HT-29 (cell line): ENCODE measurements at regions not wholly inside any gene's neighbourhood (a gene's known extent, or its start where the extent isn't known, plus 50 kb on each side); places are given as distances from the start of the nearest gene placed in this dataset.
"Not testable (repeated sequence)": the region's sequence is repeated elsewhere in the genome, so short reads cannot be mapped to it uniquely, and the experiment has no call there.

Source experiments
- DNase-seq: peaks from one replicate; pipeline ENCODE4 v3.0.0-alpha.2; 2015; ENCODE audit warnings: low spot score

DNA sequence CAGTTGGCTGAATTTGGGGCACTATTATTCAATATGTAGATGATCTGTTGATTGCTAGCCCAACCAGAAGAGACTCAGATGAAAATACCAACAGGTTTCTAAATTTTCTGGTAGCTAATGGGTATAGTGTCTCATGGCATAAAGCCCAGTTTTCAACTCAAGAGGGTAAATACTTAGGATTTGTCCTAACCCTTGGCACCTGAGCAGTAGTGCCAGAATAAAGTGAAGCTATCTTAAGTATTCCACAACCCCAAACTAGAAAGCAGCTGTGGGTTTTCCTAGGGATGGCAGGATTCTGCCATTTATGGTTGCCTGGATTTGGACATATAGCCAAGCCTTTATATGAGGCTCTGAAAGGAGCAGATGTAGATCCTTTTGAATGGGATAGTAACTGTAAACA lies 119.0 kb downstream of the AGTR2 start:
- no peak for DNase-seq

DNA sequence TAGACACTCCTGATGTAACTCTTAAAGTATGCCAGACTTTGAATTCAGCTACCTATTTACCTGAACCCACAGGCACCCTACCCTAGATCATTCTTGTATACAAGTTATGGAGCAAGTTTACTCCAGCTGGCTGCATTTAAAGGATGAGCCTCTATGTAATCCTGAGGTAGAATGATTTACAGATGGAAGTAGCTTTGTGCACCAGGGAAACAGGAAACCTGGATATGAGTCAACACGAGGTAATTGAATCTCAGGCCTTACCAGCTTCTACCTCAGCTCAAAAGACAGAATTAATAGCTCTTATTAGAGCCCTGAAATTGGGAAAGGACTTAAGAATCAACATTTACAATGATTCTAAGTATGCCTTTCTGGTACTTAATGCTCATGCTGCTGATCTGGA lies 119.8 kb downstream of the AGTR2 start:
- DNase-seq: no peak

DNA sequence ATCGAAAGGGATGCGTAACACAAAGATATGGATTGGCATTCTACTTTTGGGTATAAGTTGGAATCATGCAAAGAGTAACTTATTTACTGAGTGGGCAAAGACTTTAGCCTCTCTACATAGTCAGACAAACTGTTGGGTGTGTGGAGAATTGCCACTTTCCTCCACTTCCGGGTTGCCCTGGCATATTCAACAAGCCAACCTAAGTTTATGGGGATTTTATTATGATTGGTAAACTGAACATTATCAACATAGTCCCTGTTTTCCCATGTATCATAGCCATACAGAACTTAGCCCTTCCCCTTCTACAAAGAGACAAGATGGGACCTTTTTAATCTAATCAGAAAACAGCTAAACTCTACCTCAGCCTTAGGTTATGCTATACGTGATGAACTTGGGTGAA lies 121.6 kb downstream of the AGTR2 start:
- DNase-seq: no peak

DNA sequence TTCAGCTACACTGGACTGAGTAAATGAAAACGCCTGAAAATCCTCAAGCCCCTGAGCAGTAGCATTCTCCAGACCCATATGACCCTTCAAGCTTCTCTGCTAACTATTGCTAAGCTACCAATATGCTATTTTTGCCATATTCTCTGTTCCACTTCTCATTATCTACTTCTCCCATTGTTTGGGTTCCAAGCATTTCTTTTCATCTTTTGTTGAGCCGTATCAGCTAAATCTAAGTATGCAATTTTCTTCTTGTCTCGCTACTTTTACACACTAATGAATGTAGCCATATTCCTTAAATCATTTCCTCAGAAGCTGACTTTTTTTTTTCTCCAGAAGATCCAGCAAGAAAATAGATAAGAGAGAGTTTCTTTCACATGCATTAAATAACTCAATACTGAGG lies 128.4 kb downstream of the AGTR2 start:
- no peak for DNase-seq

DNA sequence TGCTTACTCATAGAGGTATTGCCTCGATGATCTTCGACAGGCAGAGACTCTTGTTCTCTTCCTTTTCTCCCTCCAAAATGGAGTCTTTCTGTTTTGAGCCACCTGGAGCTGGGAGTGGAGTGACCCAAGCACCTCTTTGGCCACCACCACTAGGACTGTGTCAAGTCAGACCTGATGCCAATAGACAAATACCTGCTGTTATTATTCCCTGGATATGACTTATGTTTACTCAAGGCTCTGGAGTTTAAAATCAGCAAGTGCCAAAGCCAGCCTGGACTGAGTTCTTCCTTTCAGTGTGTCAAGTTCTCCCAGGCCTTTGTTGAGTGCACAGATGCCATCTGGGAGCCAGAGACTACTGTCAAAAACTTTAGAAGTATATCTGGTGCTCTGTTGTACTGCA lies 130.2 kb upstream of the SLC6A14 start:
- no peak for DNase-seq

DNA sequence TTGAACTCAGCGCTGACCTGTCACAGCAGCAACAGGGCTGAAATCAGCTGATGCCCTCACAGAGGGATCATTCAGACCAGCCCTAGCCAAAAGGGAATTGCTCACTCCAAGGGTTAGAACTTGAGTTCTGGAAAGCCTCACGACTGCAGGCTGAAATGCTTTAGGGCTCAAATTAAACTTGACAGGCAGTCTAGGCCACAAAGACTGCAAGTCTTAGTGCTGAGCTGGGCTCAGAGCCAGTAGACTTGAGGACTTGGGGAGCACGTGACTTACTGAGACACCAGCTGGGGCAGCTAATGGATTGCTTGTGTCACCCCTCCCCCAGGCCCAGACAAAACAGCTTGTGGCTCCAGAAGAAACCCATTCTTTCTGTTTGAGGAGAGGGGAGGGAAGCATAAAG lies 119.0 kb upstream of the SLC6A14 start:
- DNase-seq: no peak

DNA sequence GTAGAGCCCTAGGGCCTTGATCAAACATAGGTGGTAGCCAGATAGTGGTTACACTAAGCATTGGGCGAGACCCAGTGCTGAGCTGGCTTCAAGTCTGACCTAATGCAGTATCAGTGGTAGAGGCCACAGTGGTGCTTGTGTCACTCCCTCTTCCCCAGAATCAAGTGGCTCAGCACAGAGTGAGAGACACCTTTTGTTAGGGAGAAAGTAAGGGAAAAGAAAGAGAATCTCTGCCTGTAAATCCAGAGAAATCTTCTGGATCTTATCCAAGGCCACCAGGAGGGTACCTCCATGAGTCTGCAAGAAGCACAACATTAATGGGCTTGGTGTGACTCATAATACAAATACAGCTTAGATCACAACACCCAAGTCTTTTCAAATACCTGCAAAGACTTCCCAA lies 117.7 kb upstream of the SLC6A14 start:
- peak; percentile 45 for DNase-seq

DNA sequence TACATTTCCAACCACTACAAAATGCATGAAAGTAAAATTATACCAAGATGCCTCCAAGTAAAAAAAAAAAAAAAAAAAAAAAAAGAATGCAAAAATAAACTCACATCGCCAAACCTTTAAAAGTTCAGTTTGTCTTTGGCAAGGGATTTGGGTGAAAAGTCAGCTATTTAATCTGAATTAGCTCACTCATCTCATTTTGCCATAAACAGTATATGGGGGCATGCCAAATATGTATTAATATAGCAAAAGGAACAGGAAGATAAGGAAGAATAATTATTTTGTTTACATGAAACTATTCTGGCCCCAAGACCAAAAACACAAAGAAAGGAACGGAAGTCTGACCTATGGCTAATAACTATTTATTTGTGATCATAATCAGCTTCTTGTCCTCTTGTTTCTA lies 114.7 kb upstream of the SLC6A14 start:
- no peak for DNase-seq

DNA sequence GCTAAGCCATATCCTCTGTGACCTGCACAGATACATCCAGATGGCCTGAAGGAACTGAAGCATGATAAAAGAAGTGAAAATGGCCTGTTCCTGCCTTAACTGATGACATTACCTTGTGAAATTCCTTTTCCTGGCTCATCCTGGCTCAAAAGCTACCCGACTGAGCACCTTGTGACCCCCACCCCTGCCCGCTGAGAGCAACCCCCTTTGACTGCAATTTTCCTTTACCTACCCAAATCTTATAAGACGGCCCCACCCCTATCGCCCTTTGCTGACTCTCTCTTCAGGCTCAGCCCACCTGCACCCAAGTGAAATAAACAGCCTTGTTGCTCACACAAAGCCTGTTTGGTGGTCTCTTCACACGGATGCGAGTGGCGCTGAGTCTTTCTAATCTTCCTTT lies 104.4 kb upstream of the SLC6A14 start:
- DNase-seq: not testable (repeated sequence)

DNA sequence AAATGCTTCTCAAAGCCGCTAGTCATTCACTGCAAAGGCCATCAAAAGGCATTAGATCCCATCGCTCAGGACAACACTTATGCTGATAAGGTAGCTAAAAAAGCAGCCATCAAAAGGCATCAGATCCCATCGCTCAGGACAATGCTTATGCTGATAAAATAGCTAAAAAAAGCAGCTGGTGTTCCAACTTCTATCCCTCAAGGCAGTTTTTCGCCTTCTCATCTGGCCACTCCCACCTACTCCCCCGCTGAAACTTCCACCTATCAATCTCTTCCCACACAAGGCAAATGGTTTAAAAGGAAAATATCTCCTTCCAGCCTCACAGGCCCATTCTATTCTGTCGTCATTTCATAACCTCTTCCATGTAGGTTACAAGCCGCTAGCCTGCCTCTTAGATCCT lies 101.6 kb upstream of the SLC6A14 start:
- DNase-seq: not testable (repeated sequence)

DNA sequence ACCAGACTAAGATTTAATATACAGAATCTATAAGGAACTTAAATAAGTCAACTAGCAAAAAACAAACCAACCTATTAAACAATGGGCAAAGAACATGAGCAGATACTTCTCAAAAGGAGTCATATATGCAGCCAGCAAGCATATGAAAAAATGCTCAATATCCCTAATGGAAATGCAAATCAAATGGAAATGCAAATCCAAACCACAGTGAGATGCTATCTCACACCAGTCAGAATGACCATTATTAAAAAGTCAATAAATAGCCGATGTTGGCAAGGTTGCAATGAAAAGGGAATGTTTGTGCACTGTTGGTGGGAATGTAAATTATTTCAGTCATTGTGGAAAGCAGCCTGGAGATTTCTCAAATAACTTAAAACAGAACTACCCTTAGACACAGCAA lies 97.0 kb upstream of the SLC6A14 start:
- no peak for DNase-seq

DNA sequence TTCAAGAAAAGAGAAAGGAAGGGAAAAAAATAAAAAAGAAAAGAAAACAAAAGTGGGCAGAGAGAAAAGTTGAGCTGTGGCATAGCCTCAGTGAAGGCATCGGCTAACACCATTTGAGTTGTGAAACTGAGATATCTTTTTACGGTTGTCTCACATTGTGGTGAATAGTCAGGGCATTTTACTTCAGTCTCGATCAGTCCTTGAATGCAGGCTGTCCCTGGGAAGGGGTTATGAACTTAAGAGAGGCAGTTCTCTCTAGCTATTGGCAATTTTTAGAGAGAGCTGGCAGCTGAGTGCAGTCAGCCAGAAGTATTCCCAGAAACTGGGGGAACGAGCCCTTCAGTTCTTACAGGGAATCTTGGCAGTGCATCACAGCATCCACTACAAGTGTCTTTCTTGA lies 93.5 kb upstream of the SLC6A14 start:
- no peak for DNase-seq

DNA sequence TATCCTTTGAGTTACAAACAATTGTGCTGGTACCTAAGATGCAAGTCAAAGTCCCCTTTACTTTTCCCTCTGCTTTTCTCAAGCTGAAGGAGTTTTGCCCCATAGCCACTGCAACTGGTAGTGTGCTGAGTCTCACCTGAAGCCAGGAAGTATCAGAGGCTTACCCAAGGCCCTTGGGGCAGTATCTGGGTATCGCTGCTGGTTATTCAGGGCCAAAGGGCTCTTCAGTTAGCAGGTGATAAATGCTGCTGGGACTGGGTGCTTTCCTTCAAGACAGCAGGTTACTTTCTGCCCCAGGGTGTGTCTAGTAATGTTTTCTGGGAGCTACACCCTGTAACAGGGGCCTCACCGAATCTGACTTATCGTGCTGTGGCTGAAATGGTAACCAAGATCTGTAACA lies 90.4 kb upstream of the SLC6A14 start:
- no peak for DNase-seq

DNA sequence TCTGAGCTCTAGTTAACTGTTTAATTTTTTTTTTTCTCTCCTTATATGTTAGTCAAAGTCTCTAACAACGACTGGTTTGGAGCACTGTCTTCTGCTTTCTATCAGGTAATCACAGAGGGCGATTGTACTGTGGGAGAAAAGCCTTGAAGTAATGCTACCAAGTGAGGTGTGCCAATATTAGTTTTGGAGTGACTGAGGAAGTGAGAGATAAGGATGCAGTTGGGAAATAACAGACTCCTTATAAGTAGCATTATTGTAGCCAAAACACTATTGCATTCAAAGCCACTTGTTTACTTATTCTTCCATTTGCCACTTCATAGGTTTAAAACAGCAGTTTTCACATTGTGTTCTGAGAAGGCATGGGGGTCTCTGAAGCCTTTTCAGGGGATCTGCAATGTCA lies 79.1 kb upstream of the SLC6A14 start:
- no peak for DNase-seq

DNA sequence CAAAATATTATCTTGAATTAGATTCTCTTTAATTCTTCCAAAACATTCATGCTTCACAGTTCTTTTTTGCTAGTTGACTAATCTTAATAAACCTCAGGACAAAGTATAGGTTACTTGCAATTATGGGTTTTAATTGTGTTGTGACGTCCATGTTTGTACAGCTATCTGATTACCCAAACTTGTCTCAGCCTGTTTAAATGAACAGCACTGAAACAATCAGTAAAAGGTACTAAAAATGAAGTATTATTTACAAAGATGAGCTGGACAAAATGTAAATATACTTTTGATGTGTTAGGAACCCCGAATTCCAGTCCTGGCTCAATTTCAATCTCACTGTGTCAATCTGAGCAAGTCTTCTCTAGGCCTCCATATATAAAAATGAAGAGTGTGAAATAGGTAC lies 57.4 kb upstream of the SLC6A14 start:
- DNase-seq: no peak

DNA sequence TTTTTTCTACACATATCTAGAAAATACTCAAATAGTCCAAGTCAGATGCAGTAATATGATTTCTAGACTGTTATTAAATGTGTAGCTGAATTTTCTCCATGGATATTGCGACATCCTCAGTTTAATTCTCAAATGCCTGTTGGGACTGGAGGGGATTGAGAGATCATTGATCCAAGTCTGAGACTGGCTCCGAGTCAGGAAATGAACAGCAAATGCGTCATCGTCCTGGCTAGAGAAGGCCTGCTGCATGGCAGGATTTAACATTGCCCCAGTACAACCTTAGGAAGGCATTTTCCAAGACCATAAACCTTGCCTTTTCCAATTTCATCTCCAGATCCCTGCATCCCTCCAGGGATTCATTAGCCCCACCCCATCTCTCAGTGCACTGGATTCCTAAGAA lies 56.6 kb upstream of the SLC6A14 start:
- DNase-seq: no peak

DNA sequence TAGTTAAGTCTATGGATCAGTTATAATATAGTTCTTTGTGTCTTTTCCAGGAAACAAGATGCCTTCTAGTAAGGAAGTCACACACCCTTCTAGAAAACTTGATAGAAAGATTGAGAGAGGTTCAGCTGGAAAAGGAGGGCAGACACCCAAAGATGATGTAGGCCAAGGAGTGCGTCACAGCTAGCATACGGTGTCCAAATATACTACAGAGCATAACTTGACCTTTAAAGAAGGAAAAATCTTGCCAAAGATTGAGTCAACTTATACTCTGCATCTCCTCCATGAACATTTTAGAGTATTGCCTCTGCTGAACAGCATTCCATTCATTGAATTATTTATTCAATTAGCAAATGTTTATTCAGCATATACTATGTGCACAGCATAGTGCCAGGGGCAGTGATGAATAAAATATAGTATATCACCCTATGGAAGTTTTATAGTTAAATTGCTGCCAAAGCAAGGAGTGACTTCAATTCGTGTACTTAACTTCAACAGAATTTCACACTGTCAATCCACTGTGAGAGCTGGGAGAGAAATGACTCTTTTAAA lies 51.9 kb upstream of the SLC6A14 start:
- no peak for DNase-seq
